SH-SY5Y (cell line): ENCODE measurements at regions not wholly inside any gene's neighbourhood (a gene's known extent, or its start where the extent isn't known, plus 50 kb on each side); places are given as distances from the start of the nearest gene placed in this dataset.

Experiments used
- GATA2 ChIP-seq: IDR thresholded peaks from 2 replicates; pipeline ENCODE4 v1.6.1; 2011; ENCODE audit warnings: mild to moderate bottlenecking, low read depth, low read length
- GATA3 ChIP-seq: IDR thresholded peaks from 2 replicates; pipeline ENCODE4 v1.6.1; 2011; ENCODE audit warnings: low read depth, mild to moderate bottlenecking, low read length, moderate library complexity

DNA sequence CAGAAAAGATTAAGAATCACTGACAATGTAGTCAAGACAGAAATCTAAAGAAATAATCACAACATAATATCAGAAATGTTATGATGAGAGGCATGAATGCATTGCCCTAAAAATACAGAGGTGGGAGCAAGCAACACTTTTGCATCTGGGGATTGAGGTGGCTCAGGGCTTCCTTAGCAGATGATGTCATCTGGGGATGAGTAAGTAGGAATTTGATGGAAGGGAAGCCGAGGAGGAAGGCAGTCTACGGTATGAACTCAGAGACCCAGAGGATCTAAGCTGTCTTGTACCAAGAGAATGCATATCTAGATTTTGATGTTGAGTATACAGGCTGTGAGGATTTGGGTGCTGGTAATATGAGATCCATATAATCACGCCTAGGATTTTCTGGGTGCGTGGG lies 193.0 kb upstream of the SNX19 start:
- TF ChIP-seq GATA2 (no peak), GATA3 (no peak)
